IMR-90 (cell line): ENCODE measurements at regions not wholly inside any gene's neighbourhood (a gene's known extent, or its start where the extent isn't known, plus 50 kb on each side); places are given as distances from the start of the nearest gene placed in this dataset.

Experiments
- ATAC-seq: fragments of 200-7000 bp; cut with Tn5 transposase; 2 replicates; pipeline ENCODE4 v1.9.1; 2020; ENCODE audit warnings: low read depth, mild to moderate bottlenecking, moderate library complexity
- BruUV-seq: library from RNA; stranded (reverse); fragments of 400-500 nt; replicated peaks from 2 replicates; lab custom pipeline; 2021; lab: Mats Ljungman, UMichigan
- CTCF ChIA-PET: fragments of 300-600 bp; formaldehyde crosslinking; extraction: SDS; loops from one replicate; lab custom pipeline; 2021; ENCODE audit warnings: antibody characterized with exemption; lab: Yijun Ruan, JAX
- POLR2A ChIA-PET: fragments of 300-600 bp; sonication (Branson Sonifier 250); formaldehyde crosslinking; loops from one replicate; lab custom pipeline; 2022; ENCODE audit warnings: antibody characterized with exemption; ENCODE audit not compliant: unreplicated experiment; lab: Charles Lee
- DNase-seq: peaks from one replicate; pipeline ENCODE4 v3.0.0; 2013
- H2AFZ ChIP-seq: replicated peaks from 2 replicates; pipeline ENCODE3; 2013; ENCODE audit warnings: low read length, mild to moderate bottlenecking; ENCODE audit not compliant: poor library complexity
- H2AK5ac ChIP-seq: 2 replicates; pipeline ENCODE4 v1.6.1; 2013; ENCODE audit warnings: low read depth, low read length, inconsistent platforms
- H2AK9ac ChIP-seq: replicated peaks from 2 replicates; pipeline ENCODE3; 2013; ENCODE audit warnings: mild to moderate bottlenecking, low read depth, low read length, moderate library complexity; ENCODE audit not compliant: poor library complexity
- H2BK120ac ChIP-seq: 2 replicates; pipeline ENCODE4 v1.6.1; 2013; ENCODE audit warnings: low read depth, low read length, inconsistent platforms
- H2BK15ac ChIP-seq: 3 replicates; pipeline ENCODE4 v1.6.1; 2013; ENCODE audit warnings: low read depth, low read length, inconsistent platforms
- H2BK20ac ChIP-seq: 2 replicates; pipeline ENCODE4 v1.6.1; 2013; ENCODE audit warnings: low read depth, mild to moderate bottlenecking, inconsistent platforms, low read length, moderate library complexity
- H2BK5ac ChIP-seq: 2 replicates; pipeline ENCODE4 v1.6.1; 2013; ENCODE audit warnings: mild to moderate bottlenecking, low read depth, low read length, inconsistent platforms; ENCODE audit not compliant: poor library complexity, severe bottlenecking
- H3K14ac ChIP-seq: replicated peaks from 2 replicates; pipeline ENCODE4 v1.6.1; 2013; ENCODE audit warnings: low read depth, low read length, inconsistent platforms
- H3K18ac ChIP-seq: 2 replicates; pipeline ENCODE4 v1.6.1; 2013; ENCODE audit warnings: low read depth, low read length, control low read depth
- H3K23ac ChIP-seq: 2 replicates; pipeline ENCODE4 v1.6.1; 2013; ENCODE audit warnings: low read depth, low read length, inconsistent platforms
- H3K27ac ChIP-seq: 2 replicates; pipeline ENCODE4 v1.5.1; 2013; ENCODE audit warnings: mild to moderate bottlenecking, control low read depth, low read length; ENCODE audit not compliant: insufficient read depth
- H3K27me3 ChIP-seq: 2 replicates; pipeline ENCODE4 v1.6.1; 2013; ENCODE audit warnings: low read length; ENCODE audit not compliant: control insufficient read depth, insufficient read depth
- H3K36me3 ChIP-seq: 2 replicates; pipeline ENCODE4 v1.6.1; 2013; ENCODE audit warnings: low read length, mixed read lengths; ENCODE audit not compliant: control insufficient read depth, insufficient read depth
- H3K4ac ChIP-seq: 2 replicates; pipeline ENCODE4 v1.6.1; 2013; ENCODE audit warnings: low read depth, low read length, inconsistent platforms
- H3K4me1 ChIP-seq: 2 replicates; pipeline ENCODE4 v1.6.1; 2013; ENCODE audit warnings: low read length, mixed read lengths; ENCODE audit not compliant: control insufficient read depth, insufficient read depth
- H3K4me2 ChIP-seq: 2 replicates; pipeline ENCODE4 v1.6.1; 2013; ENCODE audit warnings: low read depth, mild to moderate bottlenecking, control low read depth, low read length, moderate library complexity
- H3K4me3 ChIP-seq: 2 replicates; pipeline ENCODE4 v1.5.1; 2013; ENCODE audit warnings: low read depth, mild to moderate bottlenecking, control low read depth, low read length, moderate library complexity; ENCODE audit not compliant: insufficient read depth
- H3K56ac ChIP-seq: 2 replicates; pipeline ENCODE4 v1.6.1; 2013; ENCODE audit warnings: low read length, inconsistent platforms; ENCODE audit not compliant: insufficient read depth; ENCODE audit errors: extremely low read depth
- H3K79me1 ChIP-seq, 2 experiments: 2 replicates each; pipeline ENCODE4 v1.6.1; 2013; ENCODE audit warnings: low read length in 2 of 2, inconsistent platforms in 1 of 2, low read depth in 1 of 2
- H3K9ac ChIP-seq: 2 replicates; pipeline ENCODE4 v1.6.1; 2013; ENCODE audit warnings: low read depth, low read length, control low read depth
- H3K9me1 ChIP-seq: 2 replicates; pipeline ENCODE4 v1.6.1; 2013; ENCODE audit warnings: low read length, inconsistent platforms; ENCODE audit not compliant: insufficient read depth
- H3K9me3 ChIP-seq: 2 replicates; pipeline ENCODE4 v1.6.1; 2013; ENCODE audit warnings: low read length; ENCODE audit not compliant: control insufficient read depth, insufficient read depth
- H4K20me1 ChIP-seq: 2 replicates; pipeline ENCODE4 v1.6.1; 2013; ENCODE audit warnings: low read length, inconsistent platforms; ENCODE audit not compliant: insufficient read depth
- H4K5ac ChIP-seq: 2 replicates; pipeline ENCODE4 v1.6.1; 2013; ENCODE audit warnings: mild to moderate bottlenecking, low read depth, low read length, control low read depth
- H4K8ac ChIP-seq, 2 experiments: 2 replicates each; pipeline ENCODE4 v1.6.1; 2013; ENCODE audit warnings: low read depth in 2 of 2, low read length in 2 of 2, control low read depth in 1 of 2, inconsistent platforms in 1 of 2
- H4K91ac ChIP-seq: 2 replicates; pipeline ENCODE4 v1.6.1; 2013; ENCODE audit warnings: low read depth, low read length, inconsistent platforms; ENCODE audit not compliant: insufficient read depth
- CHD1 ChIP-seq: IDR thresholded peaks from 2 replicates; pipeline ENCODE4 v1.6.1; 2012; ENCODE audit warnings: low read depth, low read length, improper control_type of control experiment
- MXI1 ChIP-seq: IDR thresholded peaks from 2 replicates; pipeline ENCODE4 v1.6.1; 2012; ENCODE audit warnings: low read depth, mild to moderate bottlenecking, low read length, moderate library complexity, borderline replicate concordance
- RAD21 ChIP-seq: IDR thresholded peaks from 2 replicates; pipeline ENCODE4 v1.6.1; 2012; ENCODE audit warnings: low read length, improper control_type of control experiment
- RCOR1 ChIP-seq: IDR thresholded peaks from 2 replicates; pipeline ENCODE4 v1.6.1; 2012; ENCODE audit warnings: mild to moderate bottlenecking, low read length, improper control_type of control experiment; ENCODE audit not compliant: insufficient replicate concordance
- SMC3 ChIP-seq: fragments of 150-350 bp; IDR thresholded peaks from 2 replicates; pipeline ENCODE4 v1.6.1; 2016; ENCODE audit warnings: low read depth, mild to moderate bottlenecking, antibody characterized with exemption, low read length, moderate library complexity
- USF2 ChIP-seq: fragments of 150-350 bp; IDR thresholded peaks from 2 replicates; pipeline ENCODE4 v1.6.1; 2017; ENCODE audit warnings: mild to moderate bottlenecking, antibody characterized with exemption, low read length, low read depth
- WGBS, 2 experiments: methylation state at CpG; one replicate each; pipeline versions ENCODE4 v1.1.5 to v1.1.7; 2013; ENCODE audit warnings: missing lambda C conversion rate in 2 of 2; ENCODE audit not compliant: insufficient read length in 1 of 2; ENCODE audit errors: extremely low coverage in 2 of 2; 5-methylcytosine and 5-hydroxymethylcytosine counted together
- dilution Hi-C: fragments of 300-500 bp; cut with HindIII; formaldehyde crosslinking; loops from one replicate; pipeline ENCODE4 v1.14.3; 2018; ENCODE audit warnings: low sequenced_read_pairs; ENCODE audit not compliant: unreplicated experiment
- in situ Hi-C: fragments of 300-500 bp; cut with MboI; formaldehyde crosslinking; loops from 3 replicates; pipeline ENCODE4 v1.14.3; 2019; ENCODE audit warnings: low sequenced_read_pairs, inconsistent platforms, mixed read lengths
- intact Hi-C: fragments of 100-400 bp; cut with micrococcal nuclease; formaldehyde crosslinking; loops from 2 replicates; pipeline ENCODE4 v1.10.0; 2022
- TF ChIP-seq, protein P1 (sequence below): conservative IDR thresholded peaks from 2 replicates; pipeline ENCODE4 v1.5.1; 2012; ENCODE audit warnings: mild to moderate bottlenecking, low read depth, low read length, improper control_type of control experiment
- TF ChIP-seq, protein P2 (sequence below): fragments of 150-350 bp; IDR thresholded peaks from 2 replicates; pipeline ENCODE4 v1.6.1; 2016; ENCODE audit warnings: low read depth, mild to moderate bottlenecking, low read length, moderate library complexity, borderline replicate concordance

- H3K9ac ChIP-seq = no peak overlapping the region
- no peak overlapping the region for H4K91ac ChIP-seq
These were observed 273.8 kb downstream of the GASK1B start for GRCh38 chr4:157898836-157899605.

More at GRCh38 chr4:157898836-157899605, 273.8 kb downstream of the GASK1B start:
- H2AK9ac ChIP-seq = no peak overlapping the region
- TF ChIP-seq MXI1 (no peak), RCOR1 (no peak), SMC3 (no peak), USF2 (no peak), RAD21 (no peak), CHD1 (no peak)
- TF ChIP-seq, protein P1, sequence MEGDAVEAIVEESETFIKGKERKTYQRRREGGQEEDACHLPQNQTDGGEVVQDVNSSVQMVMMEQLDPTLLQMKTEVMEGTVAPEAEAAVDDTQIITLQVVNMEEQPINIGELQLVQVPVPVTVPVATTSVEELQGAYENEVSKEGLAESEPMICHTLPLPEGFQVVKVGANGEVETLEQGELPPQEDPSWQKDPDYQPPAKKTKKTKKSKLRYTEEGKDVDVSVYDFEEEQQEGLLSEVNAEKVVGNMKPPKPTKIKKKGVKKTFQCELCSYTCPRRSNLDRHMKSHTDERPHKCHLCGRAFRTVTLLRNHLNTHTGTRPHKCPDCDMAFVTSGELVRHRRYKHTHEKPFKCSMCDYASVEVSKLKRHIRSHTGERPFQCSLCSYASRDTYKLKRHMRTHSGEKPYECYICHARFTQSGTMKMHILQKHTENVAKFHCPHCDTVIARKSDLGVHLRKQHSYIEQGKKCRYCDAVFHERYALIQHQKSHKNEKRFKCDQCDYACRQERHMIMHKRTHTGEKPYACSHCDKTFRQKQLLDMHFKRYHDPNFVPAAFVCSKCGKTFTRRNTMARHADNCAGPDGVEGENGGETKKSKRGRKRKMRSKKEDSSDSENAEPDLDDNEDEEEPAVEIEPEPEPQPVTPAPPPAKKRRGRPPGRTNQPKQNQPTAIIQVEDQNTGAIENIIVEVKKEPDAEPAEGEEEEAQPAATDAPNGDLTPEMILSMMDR = no peak
- TF ChIP-seq, protein P2, sequence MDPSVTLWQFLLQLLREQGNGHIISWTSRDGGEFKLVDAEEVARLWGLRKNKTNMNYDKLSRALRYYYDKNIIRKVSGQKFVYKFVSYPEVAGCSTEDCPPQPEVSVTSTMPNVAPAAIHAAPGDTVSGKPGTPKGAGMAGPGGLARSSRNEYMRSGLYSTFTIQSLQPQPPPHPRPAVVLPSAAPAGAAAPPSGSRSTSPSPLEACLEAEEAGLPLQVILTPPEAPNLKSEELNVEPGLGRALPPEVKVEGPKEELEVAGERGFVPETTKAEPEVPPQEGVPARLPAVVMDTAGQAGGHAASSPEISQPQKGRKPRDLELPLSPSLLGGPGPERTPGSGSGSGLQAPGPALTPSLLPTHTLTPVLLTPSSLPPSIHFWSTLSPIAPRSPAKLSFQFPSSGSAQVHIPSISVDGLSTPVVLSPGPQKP = no peak
- no peak overlapping the region for H4K5ac ChIP-seq
- H3K36me3 ChIP-seq = no peaks in the 10 kb centered on the region
- ChIA-PET CTCF (interaction anchor here (1.2 kb wide), 1 partner anchor 13 kb away, joined by 3 read pairs; no protein-coding TSS in a partner anchor), POLR2A (no interaction called here)
- H3K27me3 ChIP-seq = no peaks in the 10 kb centered on the region
- DNase-seq (no peak), ATAC-seq (no peak)
- dilution Hi-C loops (no loop called here), in situ Hi-C loops (no loop called here), intact Hi-C loops (no loop called here)
- H3K27ac ChIP-seq = no peak overlapping the region
- H2BK15ac ChIP-seq = no peak overlapping the region
- no peaks in the 10 kb centered on the region for H3K4me1 ChIP-seq
- H3K56ac ChIP-seq = no peak overlapping the region
- no peak overlapping the region for H2AFZ ChIP-seq
- no peaks in the 10 kb centered on the region for H3K79me1 ChIP-seq
- no peak overlapping the region for H3K18ac ChIP-seq
- no peak overlapping the region for H3K4ac ChIP-seq
- H3K4me3 ChIP-seq = no peak overlapping the region
- H2AK5ac ChIP-seq = no peak overlapping the region
- no peak overlapping the region for H4K8ac ChIP-seq
- H3K9me1 ChIP-seq = no peaks in the 10 kb centered on the region
- no TSS peak for BruUV-seq
- no peaks in the 10 kb centered on the region for H3K9me3 ChIP-seq
- no peaks in the 10 kb centered on the region for H4K20me1 ChIP-seq
- WGBS, 2 experiments = no CpG with 5 or more reads among the region's 3 CpGs
- no peak overlapping the region for H3K14ac ChIP-seq
- H2BK20ac ChIP-seq = no peak overlapping the region
- H3K4me2 ChIP-seq = no peak overlapping the region
- H2BK120ac ChIP-seq = no peak overlapping the region
- no peak overlapping the region for H2BK5ac ChIP-seq
- H3K23ac ChIP-seq = no peak overlapping the region
